HEK293 (cell line): ENCODE measurements at regions not wholly inside any gene's neighbourhood (a gene's known extent, or its start where the extent isn't known, plus 50 kb on each side); places are given as distances from the start of the nearest gene placed in this dataset.

Experiments used
- CTCF ChIA-PET: fragments of 350-600 bp; formaldehyde crosslinking; extraction: SDS; loops from one replicate; lab custom pipeline; 2021; ENCODE audit warnings: antibody characterized with exemption; lab: Yijun Ruan, JAX
- POLR2A ChIA-PET: fragments of 300-600 bp; formaldehyde crosslinking; extraction: SDS; loops from one replicate; lab custom pipeline; 2020; ENCODE audit warnings: antibody characterized with exemption, inconsistent platforms; lab: Yijun Ruan, JAX
- H3K27ac ChIP-seq: fragments of 200-500 bp; sonication (Bioruptor generic); 2 replicates; pipeline ENCODE4 v1.5.1; 2014; ENCODE audit warnings: low read depth, low read length, control low read depth, inconsistent platforms; ENCODE audit errors: extremely low read depth
- H3K36me3 ChIP-seq, 2 experiments: fragments of 200-500 bp in 1 of 2; sonication (Bioruptor generic) in 1 of 2; 1 replicate in 1 of 2; 2 replicates in 1 of 2; pipeline ENCODE4 v1.5.1; 2014 to 2017; ENCODE audit warnings: inconsistent platforms in 2 of 2, low read length in 2 of 2; ENCODE audit not compliant: control insufficient read depth in 2 of 2, insufficient read depth in 1 of 2
- H3K4me1 ChIP-seq: fragments of 200-500 bp; sonication (Bioruptor generic); 2 replicates; pipeline ENCODE4 v1.5.1; 2014; ENCODE audit warnings: mild to moderate bottlenecking, low read length, inconsistent platforms; ENCODE audit not compliant: control insufficient read depth, insufficient read depth
- H3K4me3 ChIP-seq: 2 replicates; pipeline ENCODE4 v1.5.1; 2011; ENCODE audit warnings: low read depth, mild to moderate bottlenecking, control low read depth, low read length, moderate library complexity
- H3K9me3 ChIP-seq: fragments of 200-500 bp; sonication (Bioruptor generic); 2 replicates; pipeline ENCODE4 v1.5.1; 2014; ENCODE audit warnings: low read depth, low read length, inconsistent platforms; ENCODE audit not compliant: control insufficient read depth, insufficient read depth
- BCL6B ChIP-seq: fragments of 450-650 bp; formaldehyde crosslinking; IDR thresholded peaks from 2 replicates; pipeline ENCODE4 v1.5.1; 2017; ENCODE audit warnings: missing biosample characterization, missing genetic modification characterization
- ELK4 ChIP-seq: IDR thresholded peaks from 2 replicates; pipeline ENCODE4 v1.6.1; 2011; ENCODE audit warnings: mild to moderate bottlenecking, low read depth, low read length, borderline replicate concordance
- PRDM2 ChIP-seq: fragments of 450-650 bp; formaldehyde crosslinking; IDR thresholded peaks from 2 replicates; pipeline ENCODE4 v1.5.1; 2016; ENCODE audit warnings: missing biosample characterization, missing genetic modification characterization, borderline replicate concordance
- ZBTB20 ChIP-seq: fragments of 450-650 bp; formaldehyde crosslinking; IDR thresholded peaks from 2 replicates; pipeline ENCODE4 v1.5.1; 2016; ENCODE audit warnings: missing biosample characterization, missing genetic modification characterization
- ZEB2 ChIP-seq: fragments of 450-650 bp; formaldehyde crosslinking; IDR thresholded peaks from 2 replicates; pipeline ENCODE4 v1.5.1; 2016; ENCODE audit warnings: missing biosample characterization, missing genetic modification characterization
- ZFHX2 ChIP-seq: fragments of 450-650 bp; formaldehyde crosslinking; conservative IDR thresholded peaks from 2 replicates; pipeline ENCODE4 v1.5.1; 2016; ENCODE audit warnings: missing biosample characterization, missing genetic modification characterization
- ZIC2 ChIP-seq: fragments of 450-650 bp; formaldehyde crosslinking; IDR thresholded peaks from 2 replicates; pipeline ENCODE4 v1.5.1; 2016; ENCODE audit warnings: missing biosample characterization, missing genetic modification characterization
- ZNF404 ChIP-seq: fragments of 450-650 bp; formaldehyde crosslinking; IDR thresholded peaks from 2 replicates; pipeline ENCODE4 v1.5.1; 2017; ENCODE audit warnings: missing biosample characterization, missing genetic modification characterization
- ZNF449 ChIP-seq: fragments of 450-650 bp; formaldehyde crosslinking; IDR thresholded peaks from 2 replicates; pipeline ENCODE4 v1.5.1; 2017; ENCODE audit warnings: missing biosample characterization, mild to moderate bottlenecking, missing genetic modification characterization, moderate library complexity
- ZNF530 ChIP-seq: fragments of 450-650 bp; formaldehyde crosslinking; IDR thresholded peaks from 2 replicates; pipeline ENCODE4 v1.5.1; 2016; ENCODE audit warnings: low read depth, missing biosample characterization, missing genetic modification characterization
- ZSCAN30 ChIP-seq: fragments of 450-650 bp; IDR thresholded peaks from 2 replicates; pipeline ENCODE4 v1.5.1; 2018; ENCODE audit warnings: missing biosample characterization, mild to moderate bottlenecking, missing genetic modification characterization, moderate library complexity
- TF ChIP-seq, protein P1 (sequence below): fragments of 450-650 bp; formaldehyde crosslinking; IDR thresholded peaks from 2 replicates; pipeline ENCODE4 v1.5.1; 2016; ENCODE audit warnings: missing biosample characterization, missing genetic modification characterization

DNA sequence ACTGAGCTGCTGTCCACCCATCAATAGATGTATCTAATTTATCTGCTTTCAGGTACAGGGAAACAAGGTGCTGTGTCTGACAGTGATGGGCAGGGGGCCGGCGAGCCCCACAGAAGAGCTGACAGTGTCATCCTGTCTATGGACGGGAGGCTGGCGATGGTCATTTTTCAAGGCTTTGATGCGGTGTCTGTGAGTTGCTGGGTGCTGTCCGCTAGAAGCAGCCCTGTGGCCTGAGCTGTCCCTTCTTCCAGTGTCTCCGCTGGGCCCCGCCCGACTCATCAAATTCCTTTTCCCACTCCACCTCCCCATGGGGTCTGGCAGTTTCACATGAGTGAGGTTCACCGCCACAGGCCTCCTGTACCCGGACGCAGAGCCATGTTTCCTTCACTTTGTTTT is 161.4 kb upstream of the PMEPA1 start (continued):
- TF ChIP-seq ELK4: no peak

DNA sequence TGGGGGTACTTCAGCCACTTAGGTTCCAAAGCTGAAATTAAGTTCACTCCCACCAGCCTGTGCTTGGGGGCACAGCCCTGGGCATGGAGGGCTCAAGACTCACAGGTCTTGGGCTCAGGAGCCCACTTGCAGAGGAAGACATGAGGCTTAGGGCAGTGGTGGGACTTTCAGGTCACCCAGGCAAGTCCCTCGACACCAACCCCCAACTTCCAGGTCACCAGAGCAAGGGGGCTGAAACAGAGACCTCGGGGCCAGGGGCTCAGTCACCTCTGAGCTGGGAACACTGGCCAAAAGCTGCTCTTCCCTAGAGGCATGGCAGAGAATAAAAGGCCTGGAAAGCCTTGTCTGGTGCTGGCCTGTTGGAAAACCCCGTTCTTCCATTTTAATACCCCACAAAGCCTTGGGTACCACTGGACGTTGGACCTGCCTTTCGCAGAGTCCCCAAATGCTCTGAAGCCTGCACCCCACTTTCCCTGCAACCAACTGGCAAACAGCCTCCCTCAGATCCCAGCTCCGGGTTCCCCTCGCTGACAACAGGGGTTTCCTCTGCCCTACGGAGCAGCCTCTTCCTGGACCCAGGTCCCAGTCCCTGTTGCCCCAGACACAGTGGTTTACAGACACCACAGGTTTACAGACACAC is 160.9 kb upstream of the PMEPA1 start:
- Histone ChIP-seq H3K4me3 (no peak overlapping the region), H3K27ac (no peak overlapping the region), H3K4me1 (0 out of 2 replicates have a peak, but pooled peaks cover 3% of the 10 kb centered on the region), H3K9me3 (no peaks in the 10 kb centered on the region), H3K36me3 (no peaks in the 10 kb centered on the region)
- CTCF ChIA-PET: no interaction called here
- TF ChIP-seq, protein P1, sequence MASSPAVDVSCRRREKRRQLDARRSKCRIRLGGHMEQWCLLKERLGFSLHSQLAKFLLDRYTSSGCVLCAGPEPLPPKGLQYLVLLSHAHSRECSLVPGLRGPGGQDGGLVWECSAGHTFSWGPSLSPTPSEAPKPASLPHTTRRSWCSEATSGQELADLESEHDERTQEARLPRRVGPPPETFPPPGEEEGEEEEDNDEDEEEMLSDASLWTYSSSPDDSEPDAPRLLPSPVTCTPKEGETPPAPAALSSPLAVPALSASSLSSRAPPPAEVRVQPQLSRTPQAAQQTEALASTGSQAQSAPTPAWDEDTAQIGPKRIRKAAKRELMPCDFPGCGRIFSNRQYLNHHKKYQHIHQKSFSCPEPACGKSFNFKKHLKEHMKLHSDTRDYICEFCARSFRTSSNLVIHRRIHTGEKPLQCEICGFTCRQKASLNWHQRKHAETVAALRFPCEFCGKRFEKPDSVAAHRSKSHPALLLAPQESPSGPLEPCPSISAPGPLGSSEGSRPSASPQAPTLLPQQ (tag by site-specific recombination): no peak
- TF ChIP-seq ZFHX2 (tag by site-specific recombination): no peak
- no peak for TF ChIP-seq BCL6B (tag by site-specific recombination)
- no peak for TF ChIP-seq ZBTB20 (tag by site-specific recombination)
- no peak for TF ChIP-seq ZEB2 (tag by site-specific recombination)
- TF ChIP-seq PRDM2 (tag by site-specific recombination): no peak
- TF ChIP-seq ZNF404: no peak
- no peak for TF ChIP-seq ZSCAN30 (tag by site-specific recombination)
- POLR2A ChIA-PET: no interaction called here

DNA sequence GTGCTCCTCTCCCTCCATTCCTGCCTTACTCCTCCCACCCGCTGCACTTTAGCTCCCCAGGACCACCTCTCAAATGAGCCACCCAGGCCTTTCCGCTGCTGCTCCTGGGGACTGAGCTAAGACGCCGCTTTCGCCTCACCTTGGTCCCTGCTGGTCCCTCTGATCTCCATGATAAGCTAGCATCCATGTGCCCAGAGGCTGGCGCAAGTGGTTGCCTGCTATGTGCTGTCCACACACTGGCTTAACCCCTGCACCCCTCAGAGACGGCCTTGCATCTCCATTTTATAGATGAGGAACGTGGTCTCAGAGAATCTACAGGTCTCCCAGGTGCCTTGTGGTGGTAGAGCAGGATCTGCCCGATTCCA is 160.1 kb upstream of the PMEPA1 start:
- no peak overlapping the region for H3K4me3 ChIP-seq
- POLR2A ChIA-PET: no interaction called here
- no peaks in the 10 kb centered on the region for H3K9me3 ChIP-seq
- CTCF ChIA-PET: interaction anchor here (0.5 to 0.6 kb wide), 2 partner anchors 273 to 1211 kb away, joined by 3 to 4 read pairs; no protein-coding TSS in a partner anchor
- 0 out of 2 replicates have a peak, but pooled peaks cover 3% of the 10 kb centered on the region for H3K4me1 ChIP-seq
- TF ChIP-seq ZNF449 (tag by site-specific recombination) (no peak), ZIC2 (0 out of 2 replicates have a peak, but pooled peaks have one; percentile 6), ZNF530 (tag by site-specific recombination) (no peak)
- H3K27ac ChIP-seq: no peak overlapping the region
- no peaks in the 10 kb centered on the region for H3K36me3 ChIP-seq
